Gastrocnemius medialis (tissue), 4 donors: ENCODE measurements at regions not wholly inside any gene's neighbourhood (a gene's known extent, or its start where the extent isn't known, plus 50 kb on each side); places are given as distances from the start of the nearest gene placed in this dataset.
"Not testable (repeated sequence)": the region's sequence is repeated elsewhere in the genome, so short reads cannot be mapped to it uniquely, and the experiment has no call there.

Source experiments
- CTCF ChIP-seq, 5 experiments: fragments of 450-650 bp in 3 of 5; fragments of 200-600 bp in 2 of 5; sonication (generic) in 2 of 5; IDR thresholded peaks in 4 of 5; conservative IDR thresholded peaks in 1 of 5; 1 replicate in 4 of 5; 2 replicates in 1 of 5; pipeline ENCODE4 v1.5.1; 2016 to 2019; ENCODE audit warnings: antibody characterized with exemption in 5 of 5, mild to moderate bottlenecking in 3 of 5, moderate library complexity in 3 of 5
- POLR2A ChIP-seq, 2 donors: fragments of 450-650 bp; IDR thresholded peaks; one replicate each; pipeline ENCODE4 v1.6.1; 2017; ENCODE audit warnings: antibody characterized with exemption in 2 of 2, mild to moderate bottlenecking in 2 of 2, moderate library complexity in 2 of 2

GRCh38 chr20:48372851-48373554 lies 454.8 kb downstream of the PREX1 start:
- TF ChIP-seq POLR2A (IDR thresholded peaks at IDR 0.05); CTCF (IDR thresholded peaks at IDR 0.05 in 4 of 5, conservative IDR thresholded peaks at IDR 0.05 in 1 of 5): not testable (repeated sequence)
